NB4 (cell line): ENCODE measurements at regions not wholly inside any gene's neighbourhood (a gene's known extent, or its start where the extent isn't known, plus 50 kb on each side); places are given as distances from the start of the nearest gene placed in this dataset.
"Not testable (repeated sequence)": the region's sequence is repeated elsewhere in the genome, so short reads cannot be mapped to it uniquely, and the experiment has no call there.

ENCODE experiments used
- DNase-seq: peaks from one replicate; pipeline ENCODE4 v3.0.0; 2010; ENCODE audit warnings: low read depth
- H3K4me3 ChIP-seq: one replicate; pipeline ENCODE4 v1.5.1; 2011; ENCODE audit warnings: mild to moderate bottlenecking, low read depth, low read length, moderate library complexity
- CTCF ChIP-seq: IDR thresholded peaks from one replicate; pipeline ENCODE4 v1.5.1; 2012; ENCODE audit warnings: low read depth, low read length
- MAX ChIP-seq: IDR thresholded peaks from 2 replicates; pipeline ENCODE4 v1.6.1; 2011; ENCODE audit warnings: low read depth, low read length
- MYC ChIP-seq: IDR thresholded peaks from 2 replicates; pipeline ENCODE4 v1.6.1; 2011; ENCODE audit warnings: low read depth, low read length
- POLR2A ChIP-seq: IDR thresholded peaks from 2 replicates; pipeline ENCODE4 v1.6.1; 2011; ENCODE audit warnings: mild to moderate bottlenecking; ENCODE audit not compliant: insufficient read length; ENCODE audit errors: extremely low read depth

GRCh38 chr16:60641067-60641665 lies 1395.1 kb downstream of the CDH8 start:
- no peak for DNase-seq
- H3K4me3 ChIP-seq: no peak overlapping the region
- TF ChIP-seq MYC (no peak), MAX (no peak), CTCF (no peak), POLR2A (no peak)

- no peak for TF ChIP-seq MAX
- no peak for TF ChIP-seq POLR2A
- TF ChIP-seq MYC: no peak
- no peak for TF ChIP-seq CTCF
Measured at GRCh38 chr16:60640038-60640437, 1396.2 kb downstream of the CDH8 start.

GRCh38 chr16:60636636-60637035 lies 1399.6 kb downstream of the CDH8 start:
- H3K4me3 ChIP-seq, DNase-seq: not testable (repeated sequence)

More at GRCh38 chr16:60640038-60640437, 1396.2 kb downstream of the CDH8 start:
- DNase-seq: no peak
- no peak overlapping the region for H3K4me3 ChIP-seq

- no peak for TF ChIP-seq CTCF
- no peak for TF ChIP-seq MYC
- TF ChIP-seq POLR2A: no peak
- no peak for TF ChIP-seq MAX
- no peak overlapping the region for H3K4me3 ChIP-seq
- DNase-seq: no peak
Measured at GRCh38 chr16:60636117-60636516, 1400.1 kb downstream of the CDH8 start.

- H3K4me3 ChIP-seq: no peak overlapping the region
- TF ChIP-seq CTCF: no peak
- TF ChIP-seq MAX: no peak
- TF ChIP-seq POLR2A: no peak
- TF ChIP-seq MYC: no peak
- DNase-seq: no peak
Measured at GRCh38 chr16:60635548-60635947, 1400.7 kb downstream of the CDH8 start.

- no peak for TF ChIP-seq CTCF
- no peak for TF ChIP-seq POLR2A
- no peak for TF ChIP-seq MAX
- TF ChIP-seq MYC: no peak
- H3K4me3 ChIP-seq: no peak overlapping the region
- no peak for DNase-seq
Measured at GRCh38 chr16:60611844-60612243, 1424.4 kb downstream of the CDH8 start.
